Coronary artery (tissue), 2 donors: ENCODE measurements at regions not wholly inside any gene's neighbourhood (a gene's known extent, or its start where the extent isn't known, plus 50 kb on each side); places are given as distances from the start of the nearest gene placed in this dataset.

Source experiments
- DNase-seq: peaks from one replicate; pipeline ENCODE4 v3.0.0-alpha.2; 2017; ENCODE audit warnings: low spot score
- H3K27ac ChIP-seq, 2 donors: fragments of 200-600 bp; sonication (generic); one replicate each; pipeline ENCODE4 v1.5.1; 2016 to 2019
- H3K4me3 ChIP-seq: fragments of 200-600 bp; sonication (generic); 2 replicates; pipeline ENCODE4 v1.5.1; 2016; ENCODE audit warnings: mild to moderate bottlenecking, moderate library complexity
- TF ChIP-seq, protein P1 (sequence below): fragments of 200-600 bp; sonication (generic); IDR thresholded peaks from one replicate; pipeline ENCODE4 v1.5.1; 2019; ENCODE audit warnings: antibody characterized with exemption

DNA sequence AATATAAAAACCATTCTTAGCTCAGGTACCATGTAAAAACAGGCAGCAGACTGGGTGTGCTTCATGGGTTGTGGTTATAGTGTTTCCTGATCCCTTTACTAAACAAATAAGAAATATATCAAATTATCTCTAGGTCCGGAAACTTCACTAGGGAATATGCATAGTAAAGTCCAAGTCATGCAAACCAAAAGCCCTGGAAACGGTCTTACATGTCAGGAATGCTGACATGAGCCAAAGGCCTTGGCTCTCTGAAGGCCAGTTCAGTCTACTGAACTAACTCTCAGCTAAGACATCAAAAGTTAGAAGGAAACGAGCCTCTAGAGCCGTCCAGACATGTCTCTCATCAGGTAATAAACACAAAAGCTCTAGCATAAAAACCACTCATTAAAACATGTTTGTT, 778.9 kb upstream of the ZNF608 start:
- no peak overlapping the region for H3K27ac ChIP-seq
- TF ChIP-seq, protein P1, sequence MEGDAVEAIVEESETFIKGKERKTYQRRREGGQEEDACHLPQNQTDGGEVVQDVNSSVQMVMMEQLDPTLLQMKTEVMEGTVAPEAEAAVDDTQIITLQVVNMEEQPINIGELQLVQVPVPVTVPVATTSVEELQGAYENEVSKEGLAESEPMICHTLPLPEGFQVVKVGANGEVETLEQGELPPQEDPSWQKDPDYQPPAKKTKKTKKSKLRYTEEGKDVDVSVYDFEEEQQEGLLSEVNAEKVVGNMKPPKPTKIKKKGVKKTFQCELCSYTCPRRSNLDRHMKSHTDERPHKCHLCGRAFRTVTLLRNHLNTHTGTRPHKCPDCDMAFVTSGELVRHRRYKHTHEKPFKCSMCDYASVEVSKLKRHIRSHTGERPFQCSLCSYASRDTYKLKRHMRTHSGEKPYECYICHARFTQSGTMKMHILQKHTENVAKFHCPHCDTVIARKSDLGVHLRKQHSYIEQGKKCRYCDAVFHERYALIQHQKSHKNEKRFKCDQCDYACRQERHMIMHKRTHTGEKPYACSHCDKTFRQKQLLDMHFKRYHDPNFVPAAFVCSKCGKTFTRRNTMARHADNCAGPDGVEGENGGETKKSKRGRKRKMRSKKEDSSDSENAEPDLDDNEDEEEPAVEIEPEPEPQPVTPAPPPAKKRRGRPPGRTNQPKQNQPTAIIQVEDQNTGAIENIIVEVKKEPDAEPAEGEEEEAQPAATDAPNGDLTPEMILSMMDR: no peak
- no peak for DNase-seq
- H3K4me3 ChIP-seq: no peak overlapping the region

DNA sequence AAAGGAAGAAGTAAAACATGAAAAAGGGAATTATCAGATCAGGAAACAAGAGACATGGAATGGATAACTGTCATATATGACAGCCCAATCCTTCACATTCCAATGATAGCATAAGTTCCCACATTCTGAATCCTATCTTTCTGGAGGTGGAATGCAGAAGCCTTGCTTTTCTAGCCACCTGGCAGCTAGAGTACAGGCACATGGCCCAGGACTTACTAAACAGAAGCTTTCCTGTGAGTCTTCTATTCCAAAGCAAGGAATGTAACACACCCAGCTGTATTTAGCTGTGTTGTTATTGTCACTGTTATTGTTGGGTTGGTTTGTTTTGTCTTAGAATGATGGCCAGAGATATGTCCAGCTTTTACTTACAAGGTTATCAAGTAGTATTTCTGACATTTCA, 780.5 kb upstream of the ZNF608 start:
- TF ChIP-seq, protein P1: no peak
- Histone ChIP-seq H3K27ac (no peak overlapping the region), H3K4me3 (no peak overlapping the region)
- DNase-seq: no peak

GRCh38 chr5:125528881-125529280, 782.4 kb upstream of the ZNF608 start:
- Histone ChIP-seq H3K27ac (no peak overlapping the region), H3K4me3 (no peak overlapping the region)
- no peak for DNase-seq
- TF ChIP-seq, protein P1: no peak

GRCh38 chr5:125530833-125531615, 784.6 kb upstream of the ZNF608 start:
- TF ChIP-seq, protein P1: no peak
- Histone ChIP-seq H3K27ac (no peak overlapping the region), H3K4me3 (no peak overlapping the region)
- DNase-seq: no peak

DNA sequence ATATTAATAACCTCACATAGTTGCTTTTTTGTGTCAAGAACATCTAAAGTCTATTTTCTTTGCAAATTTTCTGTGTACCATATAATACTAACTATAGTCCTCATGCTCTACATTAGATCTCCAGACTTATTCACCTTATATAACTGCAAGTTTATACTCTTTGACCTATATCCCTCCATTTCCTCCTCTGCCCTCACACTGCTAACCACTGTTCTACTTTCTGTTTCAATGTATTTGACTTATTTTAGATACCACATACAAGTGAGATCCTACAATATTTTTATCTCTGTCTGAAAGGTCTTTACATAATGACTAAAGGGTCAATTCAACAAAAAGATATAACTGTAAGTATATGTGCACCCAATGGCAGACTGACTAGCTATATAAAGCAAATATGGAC, 789.7 kb upstream of the ZNF608 start:
- TF ChIP-seq, protein P1: no peak
- Histone ChIP-seq H3K4me3 (no peak overlapping the region), H3K27ac (no peak overlapping the region)
- DNase-seq: no peak

- H3K27ac ChIP-seq: no peak overlapping the region
- no peak for DNase-seq
Measured at GRCh38 chr5:125536582-125536981, 790.1 kb upstream of the ZNF608 start.

GRCh38 chr5:125537661-125538060, 791.2 kb upstream of the ZNF608 start:
- TF ChIP-seq, protein P1: no peak
- DNase-seq: no peak
- Histone ChIP-seq H3K4me3 (no peak overlapping the region), H3K27ac (no peak overlapping the region)

More at GRCh38 chr5:125536582-125536981, 790.1 kb upstream of the ZNF608 start:
- TF ChIP-seq, protein P1: no peak
- no peak overlapping the region for H3K4me3 ChIP-seq
